HEK293T (cell line): ENCODE measurements at regions not wholly inside any gene's neighbourhood (a gene's known extent, or its start where the extent isn't known, plus 50 kb on each side); places are given as distances from the start of the nearest gene placed in this dataset.

Experiments used
- ELF4 ChIP-seq: fragments of 450-650 bp; IDR thresholded peaks from 2 replicates; pipeline ENCODE4 v1.6.1; 2017; ENCODE audit warnings: antibody characterized with exemption
- HDGF ChIP-seq: fragments of 450-650 bp; IDR thresholded peaks from 2 replicates; pipeline ENCODE4 v1.6.1; 2017; ENCODE audit warnings: antibody characterized with exemption, borderline replicate concordance
- SUZ12 ChIP-seq: fragments of 450-650 bp; IDR thresholded peaks from 2 replicates; pipeline ENCODE4 v1.6.1; 2016; ENCODE audit warnings: mild to moderate bottlenecking

DNA sequence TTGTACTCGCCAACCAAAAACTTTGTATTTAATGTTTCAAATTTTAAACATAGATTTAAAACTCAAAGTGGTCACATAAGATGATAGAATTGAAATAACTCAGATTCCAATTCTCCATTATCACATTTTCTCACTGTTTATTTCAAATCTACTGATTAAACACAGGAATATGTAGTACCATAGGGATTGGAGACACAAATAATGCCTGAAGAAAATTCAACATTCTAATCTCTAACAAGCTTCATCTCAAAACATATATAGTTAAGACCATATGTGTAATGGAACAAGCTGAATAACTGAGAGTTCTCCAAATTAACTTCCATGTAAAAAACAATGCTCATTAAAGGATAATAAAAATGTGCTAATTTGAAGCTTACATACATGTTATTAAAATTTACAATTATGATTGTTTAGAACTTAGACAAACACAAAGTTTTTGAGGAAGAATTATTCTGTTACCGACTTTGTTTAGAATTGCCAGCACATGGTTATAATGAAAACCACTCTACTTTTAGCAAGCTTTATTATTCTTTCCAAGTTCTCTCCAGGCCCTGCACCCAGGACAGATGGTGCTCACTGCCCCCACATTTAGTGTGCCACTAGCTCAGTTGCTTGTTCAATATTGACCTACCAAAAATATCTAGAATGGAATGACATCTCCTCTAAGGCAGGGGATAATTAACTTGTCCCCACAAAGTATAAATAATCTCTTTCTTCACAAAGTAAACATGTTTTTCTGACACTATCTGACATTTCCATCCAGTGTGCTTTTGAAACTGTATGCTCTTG is 467.2 kb downstream of the TTLL7 start:
- TF ChIP-seq ELF4 (no peak), SUZ12 (no peak), HDGF (no peak)
